ENCODE measurements at regions not wholly inside any gene's neighbourhood (a gene's known extent, or its start where the extent isn't known, plus 50 kb on each side); places are given as distances from the start of the nearest gene placed in this dataset.
A peak's percentile ranks its signal among the peaks of the same experiment; 100 is the strongest.

- Histone ChIP-seq H3K4me3 (no peak overlapping the region), H3K9me3 (no peaks in the 10 kb centered on the region), H3K36me3 (no peaks in the 10 kb centered on the region), H3K27me3 (replicated peaks; ENCODE audit: insufficient read depth) (no peaks in the 10 kb centered on the region), H3K27ac (no peak overlapping the region), H3K4me1 (replicated peaks) (no peaks in the 10 kb centered on the region)
- no peak for DNase-seq (ENCODE audit: low spot score)
- WGBS: 93% methylated on average over 3 of the region's 3 CpGs
- no peak for TF ChIP-seq POLR2AphosphoS5 (IDR thresholded peaks at IDR 0.05)
- intact Hi-C loops (cut with DNase I): no loop called here
These were observed 181.0 kb upstream of the ATP11B start for GRCh38 chr3:182612332-182612731.

- no peak overlapping the region for H3K4me3 ChIP-seq
- no peak for DNase-seq (ENCODE audit: low spot score)
- no peaks in the 10 kb centered on the region for H3K4me1 ChIP-seq (replicated peaks)
- 87% methylated on average over 4 of the region's 4 CpGs for WGBS
- intact Hi-C loops (cut with DNase I): no loop called here
- no peaks in the 10 kb centered on the region for H3K36me3 ChIP-seq
- H3K9me3 ChIP-seq: no peaks in the 10 kb centered on the region
- H3K27me3 ChIP-seq (replicated peaks; ENCODE audit: insufficient read depth): no peaks in the 10 kb centered on the region
- H3K27ac ChIP-seq: no peak overlapping the region
- TF ChIP-seq POLR2A (IDR thresholded peaks at IDR 0.05) (no peak), POLR2AphosphoS5 (IDR thresholded peaks at IDR 0.05) (no peak), CTCF (IDR thresholded peaks at IDR 0.05) (no peak)
These were observed 175.8 kb upstream of the ATP11B start for GRCh38 chr3:182617500-182617899.

- 24% methylated on average over 8 of the region's 8 CpGs for WGBS
- Histone ChIP-seq H3K27me3 (replicated peaks; ENCODE audit: insufficient read depth) (no peaks in the 10 kb centered on the region), H3K27ac (no peak overlapping the region), H3K36me3 (no peaks in the 10 kb centered on the region), H3K4me3 (no peak overlapping the region), H3K9me3 (no peaks in the 10 kb centered on the region), H3K4me1 (replicated peaks) (no peaks in the 10 kb centered on the region)
- TF ChIP-seq CTCF (IDR thresholded peaks at IDR 0.05) (peak in 3 of 4 experiments; percentile 51 to 71 (median 59)), POLR2AphosphoS5 (IDR thresholded peaks at IDR 0.05) (no peak), POLR2A (IDR thresholded peaks at IDR 0.05) (no peak)
- DNase-seq (ENCODE audit: low spot score): peak; percentile 31
- intact Hi-C loops (cut with DNase I): no loop called here
These were observed 175.1 kb upstream of the ATP11B start for GRCh38 chr3:182618085-182618732.

- Histone ChIP-seq H3K4me3 (no peak overlapping the region), H3K36me3 (no peaks in the 10 kb centered on the region), H3K9me3 (no peaks in the 10 kb centered on the region), H3K27me3 (replicated peaks; ENCODE audit: insufficient read depth) (no peaks in the 10 kb centered on the region), H3K4me1 (replicated peaks) (no peaks in the 10 kb centered on the region), H3K27ac (no peak overlapping the region)
- WGBS: 85% methylated on average over 9 of the region's 9 CpGs
- intact Hi-C loops (cut with DNase I): no loop called here
- DNase-seq (ENCODE audit: low spot score): no peak
- TF ChIP-seq POLR2A (IDR thresholded peaks at IDR 0.05) (no peak), CTCF (IDR thresholded peaks at IDR 0.05) (no peak), POLR2AphosphoS5 (IDR thresholded peaks at IDR 0.05) (no peak)
These were observed 174.2 kb upstream of the ATP11B start for GRCh38 chr3:182618981-182619591.

- H3K4me3 ChIP-seq: no peak overlapping the region
- no peaks in the 10 kb centered on the region for H3K27me3 ChIP-seq (replicated peaks; ENCODE audit: insufficient read depth)
- H3K36me3 ChIP-seq: no peaks in the 10 kb centered on the region
- H3K27ac ChIP-seq: no peak overlapping the region
- intact Hi-C loops (cut with DNase I): no loop called here
- H3K4me1 ChIP-seq (replicated peaks): no peaks in the 10 kb centered on the region
- no peak for TF ChIP-seq POLR2A (IDR thresholded peaks at IDR 0.05)
- no peak for TF ChIP-seq CTCF (IDR thresholded peaks at IDR 0.05)
- TF ChIP-seq POLR2AphosphoS5 (IDR thresholded peaks at IDR 0.05): no peak
- H3K9me3 ChIP-seq: no peaks in the 10 kb centered on the region
- DNase-seq (ENCODE audit: low spot score): no peak
These were observed 172.4 kb upstream of the ATP11B start for GRCh38 chr3:182620723-182621434.

All from prostate gland (tissue), 2 donors.